SK-N-MC (cell line): ENCODE measurements at regions not wholly inside any gene's neighbourhood (a gene's known extent, or its start where the extent isn't known, plus 50 kb on each side); places are given as distances from the start of the nearest gene placed in this dataset.
"Not testable (repeated sequence)": the region's sequence is repeated elsewhere in the genome, so short reads cannot be mapped to it uniquely, and the experiment has no call there.

Source experiments
- EZH2 ChIP-seq: fragments of 200-600 bp; sonication (generic); IDR thresholded peaks from one replicate; pipeline ENCODE4 v1.6.1; 2017; ENCODE audit warnings: antibody characterized with exemption
- POLR2AphosphoS5 ChIP-seq: IDR thresholded peaks from 2 replicates; pipeline ENCODE4 v1.6.1; 2012; ENCODE audit warnings: mild to moderate bottlenecking, low read depth, low read length, borderline replicate concordance

- TF ChIP-seq POLR2AphosphoS5, EZH2: not testable (repeated sequence)
Measured at GRCh38 chr7:153410997-153411642, 641.1 kb upstream of the DPP6 start.
